HS-27A (cell line): ENCODE measurements at regions not wholly inside any gene's neighbourhood (a gene's known extent, or its start where the extent isn't known, plus 50 kb on each side); places are given as distances from the start of the nearest gene placed in this dataset.

Source experiments
- DNase-seq: peaks from one replicate; pipeline ENCODE4 v3.0.0-alpha.2; 2012; ENCODE audit warnings: low read depth, missing footprints

DNA sequence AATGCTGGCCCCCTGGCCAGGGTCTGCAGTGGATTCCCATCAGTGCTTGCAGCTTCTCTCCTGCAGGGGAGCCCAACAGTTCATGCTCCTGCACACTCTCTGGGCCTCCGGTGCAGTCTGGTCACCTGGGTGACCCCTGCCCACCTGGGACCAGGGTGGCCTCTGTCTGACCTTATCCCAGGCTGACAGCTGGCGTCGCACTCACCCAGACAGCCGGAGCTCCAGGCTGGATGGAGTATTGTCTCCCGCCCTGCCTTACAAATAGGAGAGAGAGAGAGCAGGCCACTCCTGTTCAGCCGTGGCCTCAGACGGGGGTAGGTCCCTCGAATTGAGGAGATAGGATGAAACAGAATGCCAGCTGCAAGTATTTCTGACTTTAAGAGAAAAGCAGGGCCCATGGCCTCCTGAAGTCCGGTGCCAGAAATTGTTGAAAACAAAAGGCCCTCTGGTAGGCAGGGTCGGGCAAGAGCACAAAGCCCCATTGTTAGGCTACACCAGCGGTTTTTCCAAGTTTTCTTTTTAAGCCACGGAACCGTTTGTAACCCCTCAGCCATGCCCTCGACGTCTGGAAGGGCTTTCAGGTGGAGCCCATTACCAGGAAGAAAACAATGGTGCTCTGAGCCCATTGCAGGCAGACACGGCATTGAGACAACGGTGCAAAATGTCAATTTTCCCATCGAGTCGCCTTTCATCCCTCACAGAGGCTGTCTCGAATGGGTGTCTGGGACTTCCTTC is 258.4 kb downstream of the BCL11A start:
- DNase-seq: no peak

DNA sequence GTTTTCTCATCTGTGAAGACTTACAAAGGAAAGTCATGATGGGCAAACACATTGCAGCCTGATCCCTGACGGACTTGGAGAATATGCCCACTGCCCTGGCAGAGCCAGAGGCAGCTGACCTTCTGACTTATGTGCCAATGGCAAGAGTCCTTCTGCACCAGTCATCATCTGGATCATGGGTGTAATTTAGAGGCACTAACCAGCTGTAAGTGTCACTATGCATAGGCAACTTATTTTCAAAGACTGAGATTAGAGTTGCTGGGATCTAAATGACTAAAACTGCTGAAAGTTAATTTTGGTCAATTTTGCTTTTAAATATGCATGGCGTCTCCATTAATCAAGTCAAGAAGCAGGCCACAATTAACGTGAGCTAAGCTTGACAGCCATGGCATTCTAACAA is 261.2 kb downstream of the BCL11A start:
- no peak for DNase-seq

GRCh38 chr2:60290509-60290908 is 262.9 kb downstream of the BCL11A start:
- no peak for DNase-seq

DNA sequence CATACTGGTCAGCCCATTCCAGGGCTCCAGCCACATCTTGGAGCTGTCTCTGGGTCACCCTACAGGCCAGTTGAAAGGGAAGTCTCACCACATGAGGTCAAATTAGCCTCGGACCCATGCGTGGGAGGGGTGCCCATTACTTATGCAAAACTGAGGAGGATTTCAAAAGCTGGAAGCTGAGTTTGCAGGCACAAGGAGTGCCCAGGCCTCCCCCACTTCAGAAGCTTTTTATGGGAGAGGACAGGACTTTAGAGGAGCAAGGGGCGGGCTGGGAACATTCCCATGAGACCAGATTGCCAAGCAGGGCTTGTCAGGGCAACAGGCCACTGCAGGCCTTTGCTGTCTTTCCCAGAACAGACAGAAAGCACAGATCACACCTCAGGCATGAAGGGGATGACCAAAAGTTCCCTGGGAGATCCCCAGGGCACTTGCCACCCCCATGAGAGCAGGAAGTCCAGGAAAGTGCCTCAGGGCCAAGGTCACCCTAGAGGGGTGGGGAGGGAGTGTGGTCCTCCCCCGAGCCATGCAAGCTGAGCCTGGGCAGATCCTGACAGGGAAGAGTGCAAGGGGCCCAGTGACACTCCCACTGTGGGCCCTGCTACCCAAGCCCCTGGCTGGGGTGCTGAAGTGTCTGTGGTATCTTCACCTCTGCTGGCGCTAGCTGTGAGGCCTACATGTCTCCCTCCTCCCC is 267.7 kb downstream of the BCL11A start:
- DNase-seq: no peak

DNA sequence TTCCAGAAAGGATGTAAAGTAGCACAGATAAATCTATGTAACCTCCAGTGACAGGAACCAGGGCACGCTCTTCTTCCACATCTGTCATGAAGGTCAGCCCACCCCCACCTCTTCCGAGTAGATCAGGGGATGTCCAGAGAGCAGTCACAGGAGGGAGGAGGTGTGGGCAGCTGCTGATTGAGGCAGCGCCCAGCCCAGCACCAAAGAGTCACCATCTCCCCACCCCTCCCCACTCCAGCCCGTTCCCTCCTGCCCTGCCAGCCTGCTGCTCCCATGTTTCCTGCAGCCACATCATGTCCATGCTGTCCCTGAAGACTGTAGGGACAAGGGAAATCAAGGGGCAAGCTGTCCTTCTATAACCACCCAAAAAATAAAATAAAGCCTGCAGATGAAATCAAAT is 269.8 kb downstream of the BCL11A start:
- DNase-seq: no peak

GRCh38 chr2:60282886-60283285 is 270.6 kb downstream of the BCL11A start:
- no peak for DNase-seq

DNA sequence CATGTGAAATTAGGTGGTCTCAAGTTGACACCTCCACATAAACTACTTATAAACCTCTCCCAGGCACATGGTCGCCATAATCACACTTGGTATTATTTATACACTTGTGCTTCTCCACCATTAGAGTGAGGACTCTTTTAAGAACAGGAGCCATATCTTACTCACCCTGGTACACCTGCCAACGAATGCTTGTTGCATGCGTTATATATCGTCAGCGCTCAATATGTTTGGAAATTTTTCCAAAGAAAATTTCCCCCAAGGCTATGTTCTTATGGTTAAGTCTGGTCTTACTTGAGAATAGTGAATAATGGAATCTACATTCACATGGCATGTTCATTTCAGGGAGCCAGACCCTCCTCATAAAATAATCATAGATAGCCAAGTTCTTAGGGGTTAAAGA is 271.7 kb downstream of the BCL11A start:
- DNase-seq: no peak

- no peak for DNase-seq
Observed at GRCh38 chr2:60280238-60280637, 273.2 kb downstream of the BCL11A start.

GRCh38 chr2:60278906-60279305 is 274.5 kb downstream of the BCL11A start:
- DNase-seq: no peak

DNA sequence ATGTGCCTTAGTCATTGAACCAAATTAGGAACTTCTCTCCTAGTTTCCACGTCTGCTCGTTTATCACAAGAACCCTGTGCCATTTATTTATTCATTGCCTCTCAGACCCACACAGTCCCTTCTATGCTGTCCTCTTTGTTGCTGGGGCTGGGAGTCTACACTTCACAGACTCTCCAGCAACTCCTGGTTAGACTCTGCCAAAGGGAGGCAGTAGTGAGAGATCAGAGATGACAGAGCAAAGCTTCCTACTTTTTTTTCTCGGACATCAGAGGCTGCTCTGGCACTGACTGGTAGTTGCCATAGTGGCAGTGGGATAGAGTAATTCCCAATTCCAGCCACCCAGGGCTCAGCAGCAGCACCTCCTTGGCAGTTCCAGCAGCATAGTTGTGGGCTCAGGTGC is 277.5 kb downstream of the BCL11A start:
- no peak for DNase-seq

DNA sequence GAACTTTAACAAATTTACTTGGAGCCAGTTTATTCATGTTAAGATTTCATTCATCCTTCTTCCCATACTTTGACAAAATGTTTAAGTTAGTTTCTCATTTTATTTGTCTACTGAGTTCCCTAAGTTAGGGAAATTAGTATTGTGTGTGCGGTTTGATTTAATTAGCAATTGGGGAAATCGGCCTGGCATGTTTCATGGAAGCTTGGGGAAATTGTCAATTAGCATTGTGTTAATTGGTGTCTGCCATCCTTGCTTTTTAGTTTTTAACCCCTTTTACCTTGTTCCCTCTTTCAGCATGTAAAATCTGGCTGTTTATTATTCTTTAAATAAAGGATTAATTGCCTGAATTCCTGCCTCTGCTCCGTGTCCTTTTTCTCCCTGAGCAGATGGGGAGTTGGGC is 279.6 kb downstream of the BCL11A start:
- DNase-seq: no peak

GRCh38 chr2:60271713-60272112 is 281.7 kb downstream of the BCL11A start:
- DNase-seq: no peak

DNA sequence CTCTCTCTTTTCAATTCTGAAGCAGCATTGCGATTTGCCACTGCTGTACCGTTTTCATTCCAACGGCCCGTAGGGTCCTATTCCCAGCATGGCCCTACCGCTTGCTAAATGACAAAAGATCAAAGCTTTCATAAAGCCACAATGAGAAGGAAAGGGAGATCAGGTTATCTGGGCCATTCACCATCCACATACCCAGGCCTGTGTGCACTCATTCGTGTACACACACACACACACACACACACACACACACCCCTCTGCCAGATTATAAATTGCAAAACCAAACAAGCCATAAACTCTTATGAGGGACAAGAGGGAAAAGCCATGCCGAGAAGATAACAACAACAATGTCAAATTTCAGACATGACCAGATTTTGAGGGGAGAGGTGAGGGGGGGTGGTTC is 282.3 kb downstream of the BCL11A start:
- no peak for DNase-seq

DNA sequence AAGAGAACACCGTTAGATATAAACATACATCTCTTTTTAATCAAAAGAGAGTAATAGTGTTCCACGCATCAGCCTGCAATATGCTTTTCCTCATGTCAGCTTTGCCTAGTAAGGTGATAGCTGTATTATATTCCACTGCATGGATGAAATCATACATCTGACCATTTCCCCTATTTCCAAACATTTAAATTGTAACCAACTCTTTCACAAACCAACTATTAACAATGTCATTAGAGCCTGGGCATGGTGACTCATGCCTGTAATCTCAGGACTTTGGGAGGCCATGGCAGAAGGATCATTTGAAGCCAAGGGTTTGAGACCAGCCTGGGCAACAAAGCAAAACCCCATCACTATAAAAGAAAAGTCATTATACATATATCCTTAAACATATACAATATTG is 284.8 kb downstream of the BCL11A start:
- no peak for DNase-seq

GRCh38 chr2:60268032-60268431 is 285.4 kb downstream of the BCL11A start:
- DNase-seq: no peak

- no peak for DNase-seq
Observed at GRCh38 chr2:60267122-60267521, 286.3 kb downstream of the BCL11A start.

DNA sequence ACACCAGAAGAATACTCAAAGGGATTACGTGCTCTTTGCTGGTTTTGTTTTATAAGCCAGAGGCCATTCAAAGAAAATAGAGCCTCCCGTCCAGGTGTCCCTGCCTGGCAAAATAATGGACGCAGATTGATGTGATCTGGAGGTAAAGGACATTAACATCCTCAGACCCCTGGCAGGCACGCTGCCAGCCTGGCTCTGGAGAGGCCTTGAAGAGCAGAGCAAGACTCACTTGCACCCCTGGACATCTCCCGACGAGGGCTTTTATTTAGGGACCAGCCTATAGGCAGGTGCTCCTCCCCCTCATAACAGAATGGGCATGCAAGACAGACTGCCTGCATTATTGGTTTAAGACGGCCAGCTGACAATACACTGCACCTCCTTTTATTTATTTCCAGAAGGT is 291.3 kb downstream of the BCL11A start:
- DNase-seq: no peak

- no peak for DNase-seq
Observed at GRCh38 chr2:60260639-60261296, 292.7 kb downstream of the BCL11A start.

DNA sequence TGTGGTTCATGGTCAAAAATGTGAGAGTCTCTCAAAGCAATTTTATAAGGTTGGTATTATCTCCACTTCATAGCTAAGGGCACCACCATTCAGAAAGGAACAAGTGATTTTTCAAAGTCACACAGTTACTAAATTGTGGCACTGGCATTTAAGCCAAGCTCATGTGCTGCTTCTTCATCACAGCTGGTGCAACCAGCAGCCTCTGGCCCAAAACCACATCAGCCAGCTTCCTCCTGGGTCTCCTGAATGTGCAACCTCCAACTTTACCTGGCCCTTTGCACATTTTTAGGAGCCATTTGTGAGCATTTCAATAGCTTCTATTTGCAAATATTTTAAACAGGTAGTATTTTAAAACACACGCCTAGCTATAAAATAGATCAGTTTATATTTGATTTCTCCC is 293.7 kb downstream of the BCL11A start:
- DNase-seq: no peak

GRCh38 chr2:60252581-60253150 is 300.8 kb downstream of the BCL11A start:
- no peak for DNase-seq

DNA sequence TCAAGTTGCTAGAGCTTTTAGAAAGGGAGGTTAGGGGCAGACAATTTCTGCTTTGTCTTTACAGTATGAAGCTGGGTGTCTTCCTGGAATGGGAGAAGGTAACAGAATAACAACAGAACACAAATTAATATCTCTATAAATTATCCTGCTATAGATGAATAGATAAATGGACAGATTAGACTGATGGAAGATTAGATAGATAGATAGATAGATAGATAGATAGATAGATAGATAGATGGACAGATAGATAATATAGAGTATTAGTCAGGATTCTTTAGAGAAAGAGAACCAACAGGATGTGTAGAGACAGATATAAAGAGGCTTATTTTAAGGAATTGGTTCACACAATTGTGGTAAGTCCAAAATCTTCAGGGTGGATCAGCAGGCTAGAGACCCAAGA is 302.2 kb downstream of the BCL11A start:
- DNase-seq: no peak

DNA sequence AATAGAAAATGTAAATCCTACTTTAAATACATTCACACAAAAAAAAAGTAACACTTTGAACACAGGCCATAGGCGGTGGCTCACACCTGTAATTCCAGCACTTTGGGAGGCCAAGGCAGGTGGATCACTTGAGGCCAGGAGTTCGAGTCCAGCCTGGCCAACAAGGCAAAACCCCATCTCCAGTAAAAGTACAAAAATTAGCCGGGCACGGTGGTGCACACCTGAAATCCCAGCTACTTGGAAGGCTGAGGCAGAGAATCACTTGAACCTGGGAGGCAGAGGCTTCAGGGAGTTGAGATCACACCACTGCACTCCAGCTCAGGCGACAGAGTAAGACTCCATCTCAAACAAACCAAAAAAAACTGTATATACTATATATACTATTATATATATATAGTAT is 303.6 kb downstream of the BCL11A start:
- no peak for DNase-seq

GRCh38 chr2:60247471-60247870 is 306.0 kb downstream of the BCL11A start:
- no peak for DNase-seq
